PC-3 (cell line): ENCODE measurements at regions not wholly inside any gene's neighbourhood (a gene's known extent, or its start where the extent isn't known, plus 50 kb on each side); places are given as distances from the start of the nearest gene placed in this dataset.

Source experiments
- EZH2 ChIP-seq: fragments of 300-600 bp; sonication (generic); IDR thresholded peaks from one replicate; pipeline ENCODE4 v1.6.1; 2017; ENCODE audit warnings: antibody characterized with exemption, mild to moderate bottlenecking, low read length; ENCODE audit not compliant: unreplicated experiment
- TF ChIP-seq, protein P1 (sequence below): fragments of 300-600 bp; sonication (generic); conservative IDR thresholded peaks from 2 replicates; pipeline ENCODE4 v1.5.1; 2017; ENCODE audit warnings: antibody characterized with exemption, low read depth, mild to moderate bottlenecking, low read length

GRCh38 chr5:38681966-38682365 is 125.5 kb upstream of the LIFR start:
- TF ChIP-seq, protein P1, sequence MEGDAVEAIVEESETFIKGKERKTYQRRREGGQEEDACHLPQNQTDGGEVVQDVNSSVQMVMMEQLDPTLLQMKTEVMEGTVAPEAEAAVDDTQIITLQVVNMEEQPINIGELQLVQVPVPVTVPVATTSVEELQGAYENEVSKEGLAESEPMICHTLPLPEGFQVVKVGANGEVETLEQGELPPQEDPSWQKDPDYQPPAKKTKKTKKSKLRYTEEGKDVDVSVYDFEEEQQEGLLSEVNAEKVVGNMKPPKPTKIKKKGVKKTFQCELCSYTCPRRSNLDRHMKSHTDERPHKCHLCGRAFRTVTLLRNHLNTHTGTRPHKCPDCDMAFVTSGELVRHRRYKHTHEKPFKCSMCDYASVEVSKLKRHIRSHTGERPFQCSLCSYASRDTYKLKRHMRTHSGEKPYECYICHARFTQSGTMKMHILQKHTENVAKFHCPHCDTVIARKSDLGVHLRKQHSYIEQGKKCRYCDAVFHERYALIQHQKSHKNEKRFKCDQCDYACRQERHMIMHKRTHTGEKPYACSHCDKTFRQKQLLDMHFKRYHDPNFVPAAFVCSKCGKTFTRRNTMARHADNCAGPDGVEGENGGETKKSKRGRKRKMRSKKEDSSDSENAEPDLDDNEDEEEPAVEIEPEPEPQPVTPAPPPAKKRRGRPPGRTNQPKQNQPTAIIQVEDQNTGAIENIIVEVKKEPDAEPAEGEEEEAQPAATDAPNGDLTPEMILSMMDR = no peak
- TF ChIP-seq EZH2 = no peak
